KMS-11 (cell line): ENCODE measurements at regions not wholly inside any gene's neighbourhood (a gene's known extent, or its start where the extent isn't known, plus 50 kb on each side); places are given as distances from the start of the nearest gene placed in this dataset.

ENCODE experiments used
- H2AFZ ChIP-seq: fragments of 200-600 bp; sonication (generic); 2 replicates; pipeline ENCODE4 v1.6.1; 2016; ENCODE audit warnings: antibody characterized with exemption, mixed run types, low read depth
- H3K27ac ChIP-seq: fragments of 200-600 bp; sonication (generic); 2 replicates; pipeline ENCODE4 v1.6.1; 2016; ENCODE audit warnings: mild to moderate bottlenecking, mixed run types
- H3K27me3 ChIP-seq: fragments of 200-600 bp; sonication (generic); 2 replicates; pipeline ENCODE4 v1.6.1; 2017; ENCODE audit warnings: mild to moderate bottlenecking, low read depth, mixed run types, moderate library complexity; ENCODE audit not compliant: insufficient read depth
- H3K36me3 ChIP-seq: fragments of 200-600 bp; sonication (generic); 2 replicates; pipeline ENCODE4 v1.6.1; 2017; ENCODE audit warnings: mild to moderate bottlenecking, mixed run types; ENCODE audit not compliant: insufficient read depth
- H3K4me1 ChIP-seq: fragments of 200-600 bp; sonication (generic); 2 replicates; pipeline ENCODE4 v1.6.1; 2016; ENCODE audit warnings: mild to moderate bottlenecking, low read depth, mixed run types; ENCODE audit not compliant: poor library complexity, severe bottlenecking
- H3K4me2 ChIP-seq: fragments of 200-600 bp; sonication (generic); 2 replicates; pipeline ENCODE4 v1.7.0; 2016; ENCODE audit warnings: mild to moderate bottlenecking, mixed run types
- H3K4me3 ChIP-seq: fragments of 200-600 bp; sonication (generic); IDR thresholded peaks from 2 replicates; pipeline ENCODE4 v1.6.1; 2017; ENCODE audit warnings: low read depth, low read length, mixed read lengths; ENCODE audit not compliant: insufficient read depth
- H3K79me2 ChIP-seq: fragments of 200-600 bp; sonication (generic); 2 replicates; pipeline ENCODE4 v1.6.1; 2016; ENCODE audit warnings: low read depth, mixed run types; ENCODE audit not compliant: insufficient read depth
- H3K9ac ChIP-seq: fragments of 200-600 bp; sonication (generic); 2 replicates; pipeline ENCODE4 v1.6.1; 2016; ENCODE audit warnings: mild to moderate bottlenecking, mixed run types
- H4K20me1 ChIP-seq: fragments of 200-600 bp; sonication (generic); 2 replicates; pipeline ENCODE4 v1.6.1; 2016; ENCODE audit warnings: mild to moderate bottlenecking, mixed run types; ENCODE audit not compliant: insufficient read depth
- CTCF ChIP-seq: fragments of 200-600 bp; sonication (generic); conservative IDR thresholded peaks from 2 replicates; pipeline ENCODE4 v1.6.1; 2017; ENCODE audit warnings: low read depth, mild to moderate bottlenecking, antibody characterized with exemption, low read length, moderate library complexity, mixed read lengths

GRCh38 chr1:184267747-184268146, 119.1 kb upstream of the C1orf21 start:
- Histone ChIP-seq H3K27me3 (no peaks in the 10 kb centered on the region), H3K9ac (no peak overlapping the region), H3K4me2 (no peak overlapping the region), H3K4me3 (no peak overlapping the region), H3K4me1 (no peaks in the 10 kb centered on the region), H3K79me2 (no peaks in the 10 kb centered on the region), H3K36me3 (no peaks in the 10 kb centered on the region), H4K20me1 (no peaks in the 10 kb centered on the region), H2AFZ (no peak overlapping the region), H3K27ac (no peak overlapping the region)
- no peak for TF ChIP-seq CTCF

GRCh38 chr1:184270556-184270955, 116.3 kb upstream of the C1orf21 start:
- Histone ChIP-seq H4K20me1 (no peaks in the 10 kb centered on the region), H3K9ac (no peak overlapping the region), H3K27me3 (no peaks in the 10 kb centered on the region), H3K27ac (no peak overlapping the region), H3K79me2 (no peaks in the 10 kb centered on the region), H3K4me1 (peaks cover 5% of the 10 kb centered on the region), H3K4me3 (no peak overlapping the region), H3K36me3 (no peaks in the 10 kb centered on the region), H2AFZ (no peak overlapping the region), H3K4me2 (no peak overlapping the region)
- no peak for TF ChIP-seq CTCF

GRCh38 chr1:184272175-184272866, 114.5 kb upstream of the C1orf21 start:
- H3K27ac ChIP-seq = no peak overlapping the region
- no peak overlapping the region for H3K9ac ChIP-seq
- H3K27me3 ChIP-seq = no peaks in the 10 kb centered on the region
- no peak overlapping the region for H3K4me3 ChIP-seq
- H3K79me2 ChIP-seq = no peaks in the 10 kb centered on the region
- no peaks in the 10 kb centered on the region for H3K36me3 ChIP-seq
- no peak overlapping the region for H3K4me2 ChIP-seq
- no peaks in the 10 kb centered on the region for H4K20me1 ChIP-seq
- no peak for TF ChIP-seq CTCF
- no peak overlapping the region for H2AFZ ChIP-seq
- H3K4me1 ChIP-seq = peaks cover 5% of the 10 kb centered on the region

GRCh38 chr1:184276416-184276815, 110.4 kb upstream of the C1orf21 start:
- H3K4me2 ChIP-seq = no peak overlapping the region
- H3K27me3 ChIP-seq = no peaks in the 10 kb centered on the region
- TF ChIP-seq CTCF = no peak
- H4K20me1 ChIP-seq = no peaks in the 10 kb centered on the region
- peaks cover 5% of the 10 kb centered on the region for H3K4me1 ChIP-seq
- H2AFZ ChIP-seq = no peak overlapping the region
- no peak overlapping the region for H3K4me3 ChIP-seq
- H3K27ac ChIP-seq = no peak overlapping the region
- no peak overlapping the region for H3K9ac ChIP-seq
- H3K79me2 ChIP-seq = no peaks in the 10 kb centered on the region
- H3K36me3 ChIP-seq = no peaks in the 10 kb centered on the region
